NCI-H1417 treated with DMSO at 0.1 percent for 48 hours (cell line): ENCODE measurements at regions not wholly inside any gene's neighbourhood (a gene's known extent, or its start where the extent isn't known, plus 50 kb on each side); places are given as distances from the start of the nearest gene placed in this dataset.
"Not testable (repeated sequence)": the region's sequence is repeated elsewhere in the genome, so short reads cannot be mapped to it uniquely, and the experiment has no call there.

Source experiments
- DNase-seq: peaks from one replicate; lab custom pipeline; 2025; lab: John Stamatoyannopoulos, UW

- DNase-seq, result no peak
These were observed 417.1 kb upstream of the NFIA start for GRCh38 chr1:60665311-60665710.

- no peak for DNase-seq
These were observed 418.2 kb upstream of the NFIA start for GRCh38 chr1:60664086-60664625.

- no peak for DNase-seq
These were observed 419.8 kb upstream of the NFIA start for GRCh38 chr1:60662486-60663044.

GRCh38 chr1:60657926-60658325, 424.4 kb upstream of the NFIA start:
- no peak for DNase-seq

- no peak for DNase-seq
These were observed 426.5 kb upstream of the NFIA start for GRCh38 chr1:60655679-60656355.

- DNase-seq, result not testable (repeated sequence)
These were observed 442.3 kb upstream of the NFIA start for GRCh38 chr1:60640033-60640551.

- no peak for DNase-seq
These were observed 443.1 kb upstream of the NFIA start for GRCh38 chr1:60639287-60639686.

- no peak for DNase-seq
These were observed 444.7 kb upstream of the NFIA start for GRCh38 chr1:60637651-60638050.

- no peak for DNase-seq
These were observed 445.4 kb upstream of the NFIA start for GRCh38 chr1:60636946-60637345.

GRCh38 chr1:60634106-60634505, 448.3 kb upstream of the NFIA start:
- DNase-seq, result no peak

- no peak for DNase-seq
These were observed 459.9 kb upstream of the NFIA start for GRCh38 chr1:60622486-60622885.

GRCh38 chr1:60621368-60621851, 461.0 kb upstream of the NFIA start:
- DNase-seq, result peak; percentile 100

- no peak for DNase-seq
These were observed 462.3 kb upstream of the NFIA start for GRCh38 chr1:60620087-60620486.

- no peak for DNase-seq
These were observed 462.8 kb upstream of the NFIA start for GRCh38 chr1:60619581-60619980.

GRCh38 chr1:60615666-60616065, 466.7 kb upstream of the NFIA start:
- DNase-seq, result no peak

- no peak for DNase-seq
These were observed 469.6 kb upstream of the NFIA start for GRCh38 chr1:60612790-60613189.

GRCh38 chr1:60606921-60607320, 475.4 kb upstream of the NFIA start:
- not testable (repeated sequence) for DNase-seq

- DNase-seq, result no peak
These were observed 481.8 kb upstream of the NFIA start for GRCh38 chr1:60600532-60600931.

- DNase-seq, result no peak
These were observed 482.8 kb upstream of the NFIA start for GRCh38 chr1:60599574-60599973.

GRCh38 chr1:60598041-60598910, 484.1 kb upstream of the NFIA start:
- no peak for DNase-seq

GRCh38 chr1:60596791-60597750, 485.3 kb upstream of the NFIA start:
- no peak for DNase-seq
